H1 (cell line): ENCODE measurements at regions not wholly inside any gene's neighbourhood (a gene's known extent, or its start where the extent isn't known, plus 50 kb on each side); places are given as distances from the start of the nearest gene placed in this dataset.

ENCODE experiments used
- BRCA1 ChIP-seq: IDR thresholded peaks from 2 replicates; pipeline ENCODE4 v1.6.1; 2012; ENCODE audit warnings: low read depth, low read length, improper control_type of control experiment
- CHD7 ChIP-seq: fragments of 300-600 bp; sonication (generic); IDR thresholded peaks from 2 replicates; pipeline ENCODE4 v1.7.1; 2012; ENCODE audit warnings: low read length, moderate library complexity, mild to moderate bottlenecking, inconsistent platforms; ENCODE audit not compliant: insufficient replicate concordance
- CREB1 ChIP-seq: IDR thresholded peaks from 2 replicates; pipeline ENCODE4 v1.6.1; 2012; ENCODE audit warnings: inconsistent platforms
- EP300 ChIP-seq, 2 experiments: IDR thresholded peaks; 1 replicate in 1 of 2; 2 replicates in 1 of 2; pipeline ENCODE4 v1.6.1; 2011 to 2012; ENCODE audit warnings: low read depth in 2 of 2, low read length in 2 of 2, mild to moderate bottlenecking in 2 of 2, borderline replicate concordance in 1 of 2, inconsistent platforms in 1 of 2, moderate library complexity in 1 of 2
- KDM5A ChIP-seq: fragments of 200-600 bp; IDR thresholded peaks from 2 replicates; pipeline ENCODE4 v1.7.1; 2012; ENCODE audit warnings: mild to moderate bottlenecking, low read length, inconsistent platforms, mixed read lengths
- RFX5 ChIP-seq: IDR thresholded peaks from 2 replicates; pipeline ENCODE4 v1.6.1; 2011; ENCODE audit warnings: low read depth, low read length, improper control_type of control experiment, borderline replicate concordance
- RNF2 ChIP-seq: fragments of 200-900, 300-1000 bp; sonication (generic); IDR thresholded peaks from 2 replicates; pipeline ENCODE4 v1.7.1; 2016; ENCODE audit warnings: borderline replicate concordance, low read depth, mild to moderate bottlenecking, antibody characterized with exemption, low read length; ENCODE audit not compliant: poor library complexity, severe bottlenecking; ENCODE audit errors: missing control alignments
- SAP30 ChIP-seq: fragments of 300-600 bp; sonication (generic); IDR thresholded peaks from 2 replicates; pipeline ENCODE4 v1.7.1; 2012; ENCODE audit warnings: low read length, moderate library complexity, mild to moderate bottlenecking, inconsistent platforms; ENCODE audit not compliant: insufficient read depth, insufficient replicate concordance
- TBP ChIP-seq: IDR thresholded peaks from 2 replicates; pipeline ENCODE4 v1.6.1; 2011; ENCODE audit warnings: low read depth, low read length, improper control_type of control experiment
- TEAD4 ChIP-seq: IDR thresholded peaks from 2 replicates; pipeline ENCODE4 v1.6.1; 2012; ENCODE audit warnings: low read depth, low read length, inconsistent platforms, mixed read lengths

GRCh38 chr9:10674586-10674985 lies 61.8 kb upstream of the PTPRD start (continued):
- no peak for TF ChIP-seq CHD7
- no peak for TF ChIP-seq TEAD4
- no peak for TF ChIP-seq RNF2
- TF ChIP-seq EP300 (IDR thresholded peaks at IDR 0.05; ENCODE audit: borderline replicate concordance in 1 of 2, low read depth in 2 of 2, low read length in 2 of 2) = no peak
- TF ChIP-seq TBP = no peak
- TF ChIP-seq KDM5A = no peak
- TF ChIP-seq BRCA1 = no peak
- TF ChIP-seq SAP30 = no peak
- TF ChIP-seq RFX5 = no peak
- TF ChIP-seq CREB1 = no peak
